Stomach (tissue), 8 donors: ENCODE measurements at regions not wholly inside any gene's neighbourhood (a gene's known extent, or its start where the extent isn't known, plus 50 kb on each side); places are given as distances from the start of the nearest gene placed in this dataset.

Experiments
- DNase-seq, 2 donors: peaks; one replicate each; pipeline versions ENCODE4 v3.0.0 to v3.0.0-alpha.2; 2013 to 2019
- H3K27ac ChIP-seq, 5 donors: fragments of 200-600 bp in 4 of 5; sonication (generic) in 4 of 5; one replicate each; pipeline ENCODE4 v1.5.1; 2013 to 2019; ENCODE audit warnings: mild to moderate bottlenecking in 1 of 5, moderate library complexity in 1 of 5
- H3K27me3 ChIP-seq, 3 donors: fragments of 200-600 bp; sonication (generic); one replicate each; pipeline ENCODE4 v1.5.1; 2017 to 2019; ENCODE audit warnings: mixed run types in 1 of 3
- H3K36me3 ChIP-seq, 4 donors: fragments of 200-600 bp; sonication (generic); 1 replicate in 3 of 4; 2 replicates in 1 of 4; pipeline ENCODE4 v1.5.1; 2016 to 2019
- H3K4me1 ChIP-seq, 4 donors: fragments of 200-600 bp; sonication (generic); one replicate each; pipeline ENCODE4 v1.5.1; 2016 to 2019
- H3K4me3 ChIP-seq, 4 donors: fragments of 200-600 bp; sonication (generic) in 3 of 4; one replicate each; pipeline ENCODE4 v1.5.1; 2016 to 2019; ENCODE audit warnings: mild to moderate bottlenecking in 1 of 4
- H3K9me3 ChIP-seq, 4 donors: fragments of 200-600 bp; sonication (generic); one replicate each; pipeline ENCODE4 v1.5.1; 2016 to 2019
- EP300 ChIP-seq: sonication (generic); formaldehyde crosslinking; IDR thresholded peaks from one replicate; pipeline ENCODE4 v1.6.1; 2017; ENCODE audit warnings: antibody characterized with exemption
- POLR2A ChIP-seq, 4 donors: fragments of 450-650 bp; IDR thresholded peaks; one replicate each; pipeline ENCODE4 v1.6.1; 2016; ENCODE audit warnings: antibody characterized with exemption in 4 of 4, control low read depth in 2 of 4, mild to moderate bottlenecking in 1 of 4, moderate library complexity in 1 of 4
- POLR2AphosphoS5 ChIP-seq, 3 donors: sonication (generic); formaldehyde crosslinking; IDR thresholded peaks; one replicate each; pipeline ENCODE4 v1.6.1; 2016; ENCODE audit warnings: antibody characterized with exemption in 3 of 3
- WGBS, 5 donors: extraction: QIAGEN DNeasy Blood & Tissue Kit in 3 of 5; methylation state at CpG; one replicate each; pipeline versions ENCODE4 v1.1.5 to v1.1.7; 2013 to 2018; 5-methylcytosine and 5-hydroxymethylcytosine counted together
- intact Hi-C: fragments of 100-400 bp; cut with DNase I; formaldehyde crosslinking; loops from one replicate; pipeline ENCODE4 v1.15.1; 2023; ENCODE audit warnings: low total_unique reads
- TF ChIP-seq, protein P1 (sequence below), 7 experiments: fragments of 450-650 bp in 4 of 7; fragments of 200-600 bp in 3 of 7; sonication (generic) in 3 of 7; IDR thresholded peaks; one replicate each; pipeline ENCODE4 v1.5.1; 2016 to 2019; ENCODE audit warnings: antibody characterized with exemption in 7 of 7, control low read depth in 2 of 7, mild to moderate bottlenecking in 1 of 7
- donor health status: healthy with polysubstance abuse.
- donor health status: Bipolar disorder and iron deficiency.
- donor health status: healthy.

DNA sequence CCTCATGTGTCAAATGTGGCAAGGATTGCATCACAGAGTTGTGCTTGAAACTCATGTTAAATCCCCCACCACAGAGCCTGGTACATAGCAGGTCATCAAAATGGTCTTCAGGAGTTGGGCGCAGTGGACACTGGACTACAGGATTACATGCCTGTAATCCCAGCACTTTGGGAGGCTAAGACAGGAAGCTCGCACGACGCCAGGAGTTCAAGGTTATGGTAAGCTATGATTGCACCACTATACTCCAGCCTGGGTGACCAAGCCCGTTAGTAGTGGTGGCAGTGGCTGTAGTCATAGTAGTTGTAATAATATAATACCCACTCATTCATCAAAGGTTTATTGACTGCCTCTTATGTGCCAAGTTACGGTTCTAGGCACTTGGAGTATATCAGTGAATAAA is 123.4 kb upstream of the IRF2BP2 start:
- intact Hi-C loops: no loop called here
- TF ChIP-seq, protein P1, sequence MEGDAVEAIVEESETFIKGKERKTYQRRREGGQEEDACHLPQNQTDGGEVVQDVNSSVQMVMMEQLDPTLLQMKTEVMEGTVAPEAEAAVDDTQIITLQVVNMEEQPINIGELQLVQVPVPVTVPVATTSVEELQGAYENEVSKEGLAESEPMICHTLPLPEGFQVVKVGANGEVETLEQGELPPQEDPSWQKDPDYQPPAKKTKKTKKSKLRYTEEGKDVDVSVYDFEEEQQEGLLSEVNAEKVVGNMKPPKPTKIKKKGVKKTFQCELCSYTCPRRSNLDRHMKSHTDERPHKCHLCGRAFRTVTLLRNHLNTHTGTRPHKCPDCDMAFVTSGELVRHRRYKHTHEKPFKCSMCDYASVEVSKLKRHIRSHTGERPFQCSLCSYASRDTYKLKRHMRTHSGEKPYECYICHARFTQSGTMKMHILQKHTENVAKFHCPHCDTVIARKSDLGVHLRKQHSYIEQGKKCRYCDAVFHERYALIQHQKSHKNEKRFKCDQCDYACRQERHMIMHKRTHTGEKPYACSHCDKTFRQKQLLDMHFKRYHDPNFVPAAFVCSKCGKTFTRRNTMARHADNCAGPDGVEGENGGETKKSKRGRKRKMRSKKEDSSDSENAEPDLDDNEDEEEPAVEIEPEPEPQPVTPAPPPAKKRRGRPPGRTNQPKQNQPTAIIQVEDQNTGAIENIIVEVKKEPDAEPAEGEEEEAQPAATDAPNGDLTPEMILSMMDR (IDR thresholded peaks at IDR 0.05): no peak
- no peak for TF ChIP-seq POLR2AphosphoS5 (IDR thresholded peaks at IDR 0.05)
- no peak for TF ChIP-seq POLR2A (IDR thresholded peaks at IDR 0.05)
- Histone ChIP-seq H3K27ac (no peak overlapping the region), H3K9me3 (no peaks in the 10 kb centered on the region), H3K4me3 (no peak overlapping the region), H3K27me3 (no peaks in the 10 kb centered on the region), H3K4me1 (peaks cover 5 to 37% (median 16%) of the 10 kb centered on the region in 4 donors), H3K36me3 (no peaks in the 10 kb centered on the region)
- DNase-seq: no peak
- 94 to 98% (median 95%) methylated on average over 6 of the region's 6 CpGs for WGBS, 5 donors

DNA sequence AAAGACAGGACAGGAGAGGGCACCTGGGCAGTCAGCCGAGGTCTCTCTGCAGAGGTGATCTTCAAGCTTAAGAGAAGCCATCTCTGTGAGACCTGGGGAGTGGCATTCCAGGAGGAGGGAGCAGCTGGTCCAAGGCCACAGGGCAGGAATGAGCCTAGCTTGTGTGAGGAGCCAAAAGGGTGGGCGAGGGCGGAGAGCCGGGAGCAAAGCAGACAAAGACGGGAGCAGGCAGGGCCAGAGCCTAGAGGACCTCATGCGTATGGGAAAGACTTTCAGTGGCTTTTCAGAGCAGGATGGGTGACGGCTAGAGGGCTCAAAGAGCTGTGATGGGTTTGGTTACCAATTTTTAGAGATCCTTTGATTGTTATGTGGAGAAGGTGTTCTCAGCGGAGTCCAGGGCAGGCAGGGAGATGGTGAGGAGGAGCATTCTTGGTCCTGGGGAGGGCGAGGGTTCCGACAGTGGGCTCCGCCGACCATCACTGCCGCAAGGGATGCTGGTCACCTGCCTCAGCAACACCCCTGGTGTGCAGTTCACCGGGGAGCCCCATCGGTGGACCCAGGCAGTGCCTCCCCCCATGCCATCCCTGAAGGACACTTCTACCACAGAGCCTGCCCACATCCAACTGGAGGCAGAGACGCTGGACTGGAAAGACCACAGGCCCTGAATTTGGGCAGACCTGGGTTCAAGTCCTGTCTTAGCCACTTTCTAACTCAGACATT is 122.9 kb upstream of the IRF2BP2 start:
- Histone ChIP-seq H3K9me3 (no peaks in the 10 kb centered on the region), H3K4me3 (no peak overlapping the region), H3K4me1 (peaks cover 5 to 43% (median 19%) of the 10 kb centered on the region in 4 donors), H3K27me3 (no peaks in the 10 kb centered on the region), H3K27ac (no peak overlapping the region), H3K36me3 (no peaks in the 10 kb centered on the region)
- no peak for DNase-seq
- intact Hi-C loops: no loop called here
- TF ChIP-seq POLR2AphosphoS5 (IDR thresholded peaks at IDR 0.05) (no peak), POLR2A (IDR thresholded peaks at IDR 0.05) (no peak), EP300 (no peak)
- TF ChIP-seq, protein P1 (IDR thresholded peaks at IDR 0.05): no peak
- 95 to 98% (median 97%) methylated on average over 9 to 16 of the region's 16 CpGs for WGBS, 5 donors

DNA sequence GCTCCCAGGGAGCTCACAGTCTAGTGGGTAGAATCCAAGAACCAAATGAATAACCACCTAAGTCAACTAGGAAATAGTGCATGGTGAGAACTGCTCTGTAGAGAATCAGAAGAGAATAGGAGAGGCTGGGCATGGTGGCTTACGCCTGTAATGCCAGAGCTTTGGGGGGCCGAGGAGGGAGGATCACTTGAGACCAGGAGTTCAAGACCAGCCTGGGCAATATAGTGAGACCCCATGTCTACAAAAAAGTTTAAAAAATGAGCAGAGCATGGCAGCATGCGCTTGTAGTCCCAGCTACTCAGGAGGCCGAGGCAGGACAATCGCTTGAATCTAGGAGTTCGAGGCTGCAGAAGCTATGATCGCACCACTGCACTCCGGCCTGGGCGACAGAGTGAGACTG is 122.3 kb upstream of the IRF2BP2 start:
- TF ChIP-seq POLR2A (IDR thresholded peaks at IDR 0.05): no peak
- TF ChIP-seq, protein P1 (IDR thresholded peaks at IDR 0.05): no peak
- TF ChIP-seq EP300: no peak
- TF ChIP-seq POLR2AphosphoS5 (IDR thresholded peaks at IDR 0.05): no peak
- DNase-seq: no peak
- H3K27ac ChIP-seq: peak overlapping the region in 1 of 5 donors; percentile 9
- H3K27me3 ChIP-seq: no peaks in the 10 kb centered on the region
- H3K9me3 ChIP-seq: no peaks in the 10 kb centered on the region
- H3K36me3 ChIP-seq: no peaks in the 10 kb centered on the region
- H3K4me3 ChIP-seq: no peak overlapping the region
- intact Hi-C loops: no loop called here
- peaks cover 8 to 49% (median 25%) of the 10 kb centered on the region in 4 donors for H3K4me1 ChIP-seq
- WGBS, 5 donors: 97 to 99% (median 98%) methylated on average over 9 of the region's 9 CpGs

DNA sequence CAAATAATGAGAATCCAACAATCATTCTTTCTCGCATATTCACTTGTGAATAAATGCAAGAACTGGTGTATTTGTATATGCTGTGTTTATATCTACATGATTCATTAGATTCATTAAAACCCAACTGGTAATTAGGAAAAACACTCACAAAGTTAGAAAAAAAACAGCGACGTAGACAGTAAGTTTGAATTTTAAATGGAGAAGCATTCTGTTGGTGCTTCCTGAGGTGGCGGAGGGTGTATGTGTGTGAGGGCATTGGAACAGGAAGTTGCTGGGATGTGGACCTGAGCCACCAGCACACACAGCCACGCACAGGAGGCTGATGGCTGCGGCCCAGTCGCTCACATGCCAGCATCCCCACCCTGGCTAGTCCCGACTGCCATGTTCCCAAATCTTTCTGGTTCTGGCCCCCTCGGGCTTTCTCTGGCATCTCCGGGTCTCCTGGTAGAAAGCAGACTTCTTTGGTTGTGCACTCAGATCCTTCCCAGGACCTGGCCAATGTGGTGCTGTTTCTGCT is 121.6 kb upstream of the IRF2BP2 start:
- intact Hi-C loops: no loop called here
- no peaks in the 10 kb centered on the region for H3K9me3 ChIP-seq
- peak overlapping the region in 1 of 5 donors; percentile 9 for H3K27ac ChIP-seq
- TF ChIP-seq POLR2AphosphoS5 (IDR thresholded peaks at IDR 0.05) (no peak), POLR2A (IDR thresholded peaks at IDR 0.05) (no peak), EP300 (no peak)
- TF ChIP-seq, protein P1 (IDR thresholded peaks at IDR 0.05): no peak
- no peak for DNase-seq
- 71 to 83% (median 79%) methylated on average over 10 of the region's 10 CpGs for WGBS, 5 donors
- peaks cover 15 to 55% (median 31%) of the 10 kb centered on the region in 4 donors for H3K4me1 ChIP-seq
- H3K27me3 ChIP-seq: no peaks in the 10 kb centered on the region
- H3K4me3 ChIP-seq: no peak overlapping the region
- H3K36me3 ChIP-seq: no peaks in the 10 kb centered on the region
